Fibroblast of mammary gland (primary cell): ENCODE measurements at regions not wholly inside any gene's neighbourhood (a gene's known extent, or its start where the extent isn't known, plus 50 kb on each side); places are given as distances from the start of the nearest gene placed in this dataset.

Experiments
- DNase-seq: peaks from one replicate; pipeline ENCODE4 v3.0.0-alpha.2; 2010; ENCODE audit warnings: low read depth
- H3K4me3 ChIP-seq: 2 replicates; pipeline ENCODE4 v1.5.1; 2011; ENCODE audit warnings: low read depth, mild to moderate bottlenecking, low read length, moderate library complexity; ENCODE audit not compliant: control insufficient read depth
- CTCF ChIP-seq: conservative IDR thresholded peaks from 2 replicates; pipeline ENCODE4 v1.5.1; 2011; ENCODE audit warnings: low read depth, low read length, inconsistent platforms; ENCODE audit not compliant: control insufficient read depth, insufficient read depth

DNA sequence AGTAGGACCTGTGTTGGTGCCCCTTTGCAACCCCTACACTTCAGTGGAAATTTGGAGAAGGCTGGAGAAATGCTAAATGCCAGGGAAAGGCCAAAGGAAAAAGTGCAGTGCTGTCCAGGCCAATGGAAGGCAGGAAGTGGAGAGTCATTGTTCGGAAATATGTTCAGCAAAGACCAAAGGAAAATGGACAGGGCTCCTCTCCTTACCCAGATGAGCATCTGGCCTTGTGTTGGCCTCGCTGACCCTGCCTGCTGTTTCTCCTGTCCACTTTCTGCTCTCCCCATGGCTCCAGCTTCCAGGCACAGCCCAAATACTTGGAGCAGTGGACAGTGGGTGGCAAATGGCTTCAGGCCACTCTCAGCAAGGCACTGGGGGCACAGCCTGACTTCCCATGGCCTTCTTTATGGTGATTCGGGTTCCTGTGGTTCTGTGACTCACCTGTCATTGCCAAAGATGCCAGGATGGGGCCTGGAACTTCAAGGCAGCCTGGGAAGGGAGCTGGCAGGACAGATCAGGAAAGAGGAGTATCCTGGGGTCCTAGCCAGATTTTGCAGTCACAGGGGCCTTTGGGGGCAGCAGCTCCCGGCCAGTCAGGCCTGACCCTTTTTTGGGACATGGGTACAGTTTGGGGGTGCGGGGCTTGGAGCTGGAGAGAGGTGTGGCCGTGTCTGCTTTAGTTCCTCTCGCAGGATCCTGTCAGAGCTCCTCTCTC lies 190.9 kb upstream of the SLC24A3 start:
- no peak for TF ChIP-seq CTCF
- no peak for DNase-seq
- no peak overlapping the region for H3K4me3 ChIP-seq

- no peak for DNase-seq
- TF ChIP-seq CTCF: no peak
- H3K4me3 ChIP-seq: no peak overlapping the region
These were observed 190.3 kb upstream of the SLC24A3 start for GRCh38 chr20:19022118-19022575.

- no peak overlapping the region for H3K4me3 ChIP-seq
- DNase-seq: no peak
- TF ChIP-seq CTCF: no peak
These were observed 189.5 kb upstream of the SLC24A3 start for GRCh38 chr20:19022791-19023448.

- no peak overlapping the region for H3K4me3 ChIP-seq
These were observed 188.0 kb upstream of the SLC24A3 start for GRCh38 chr20:19024296-19025035.

DNA sequence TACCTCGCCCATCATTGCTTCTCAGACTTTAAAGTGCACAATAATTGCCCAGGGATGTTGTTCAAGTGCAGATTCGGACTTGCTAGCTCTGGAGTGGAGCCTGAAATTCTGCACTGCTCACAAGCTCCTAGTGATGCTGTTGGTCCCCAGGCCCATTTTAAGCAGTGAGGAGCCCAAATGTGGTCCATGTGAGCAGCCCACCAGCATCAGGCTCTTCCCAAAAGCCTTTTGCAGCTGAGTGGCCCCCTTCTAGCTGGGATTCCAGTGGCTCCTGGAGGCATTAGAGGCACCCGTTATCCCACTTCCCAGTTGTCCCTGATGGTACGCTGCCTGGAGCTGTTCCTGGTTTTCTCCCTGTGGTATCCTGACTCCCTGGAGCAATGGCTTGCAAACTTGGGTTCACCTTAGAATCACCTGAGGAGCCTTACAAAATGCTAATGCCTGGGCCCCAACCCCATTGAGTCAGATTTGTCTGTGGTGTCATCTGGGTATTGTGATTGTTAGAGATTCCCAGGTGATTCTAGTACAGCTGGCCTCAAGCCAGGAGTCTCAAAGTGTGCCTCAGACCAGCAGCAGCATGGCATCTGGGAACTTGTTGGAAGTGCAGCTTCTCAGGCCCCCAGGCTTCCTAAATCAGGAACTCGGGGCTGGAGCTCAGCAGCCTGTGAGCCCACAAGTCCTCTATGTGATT lies 186.9 kb upstream of the SLC24A3 start:
- TF ChIP-seq CTCF: no peak
- no peak for DNase-seq
- H3K4me3 ChIP-seq: no peak overlapping the region

More at GRCh38 chr20:19024296-19025035, 188.0 kb upstream of the SLC24A3 start:
- no peak for DNase-seq
- TF ChIP-seq CTCF: no peak

DNA sequence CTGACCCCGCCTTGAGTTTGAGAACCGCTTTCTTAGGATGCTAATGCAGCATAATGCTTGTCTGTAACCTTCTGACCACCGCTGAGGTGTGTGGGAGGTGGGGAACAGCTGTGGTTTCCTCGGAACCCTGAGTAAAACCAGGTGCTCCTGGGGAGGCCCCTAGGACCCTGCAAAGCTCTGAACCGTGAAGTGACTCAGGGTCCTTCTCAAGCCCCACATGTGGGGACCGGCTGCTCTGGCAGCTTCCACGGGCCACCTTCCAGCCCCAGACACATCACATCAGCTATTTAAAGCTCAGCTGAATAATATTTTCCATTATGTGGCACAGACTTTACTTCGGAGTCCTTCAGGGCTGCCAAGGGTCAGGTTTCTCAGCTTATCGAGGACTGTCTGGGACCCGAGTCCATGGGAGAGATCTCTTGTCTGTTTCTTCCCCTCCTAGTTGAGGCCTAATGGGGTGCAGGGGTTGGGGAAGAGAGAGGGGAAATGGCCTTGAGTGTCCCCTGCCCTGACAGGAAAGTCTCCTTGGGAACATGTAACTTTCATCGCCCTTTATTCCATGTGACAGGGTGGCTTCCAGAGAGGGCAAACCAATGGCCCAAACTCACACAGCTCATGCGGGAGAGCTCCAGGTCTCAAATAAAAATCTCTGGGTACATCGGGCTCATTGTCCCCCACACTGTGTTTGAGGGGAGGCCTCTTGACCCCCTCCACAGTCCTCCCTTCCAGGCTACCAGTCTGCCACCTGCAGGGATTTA lies 186.1 kb upstream of the SLC24A3 start:
- TF ChIP-seq CTCF: no peak
- no peak overlapping the region for H3K4me3 ChIP-seq
- no peak for DNase-seq
